Fibroblast of villous mesenchyme (primary cell): ENCODE measurements at regions not wholly inside any gene's neighbourhood (a gene's known extent, or its start where the extent isn't known, plus 50 kb on each side); places are given as distances from the start of the nearest gene placed in this dataset.

Source experiments
- DNase-seq: peaks from one replicate; pipeline ENCODE4 v3.0.0-alpha.2; 2010; ENCODE audit warnings: low read depth
- H3K4me3 ChIP-seq: 2 replicates; pipeline ENCODE4 v1.5.1; 2011; ENCODE audit warnings: low read depth, mild to moderate bottlenecking, low read length
- TF ChIP-seq, protein P1 (sequence below): IDR thresholded peaks from 2 replicates; pipeline ENCODE4 v1.5.1; 2012; ENCODE audit warnings: low read depth, mild to moderate bottlenecking, low read length; ENCODE audit not compliant: insufficient read depth

DNA sequence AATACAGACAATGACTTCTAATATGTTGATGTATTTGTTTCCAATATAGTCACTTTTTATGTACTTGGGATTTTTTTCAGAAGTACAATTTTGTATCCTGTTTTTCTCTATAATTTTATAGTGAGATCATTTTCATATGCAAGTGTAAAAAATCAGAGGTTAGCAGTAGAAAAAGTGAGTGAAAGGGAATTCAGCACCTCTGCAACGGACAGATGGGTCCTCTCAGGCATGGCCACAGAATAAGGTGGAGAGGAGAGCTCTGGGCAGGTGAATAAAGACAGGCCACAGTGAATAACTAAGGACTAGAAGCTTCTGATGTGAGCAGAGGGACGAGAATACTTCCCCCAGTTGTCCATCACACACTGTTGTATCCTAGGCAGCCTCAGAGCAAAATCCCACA is 210.1 kb upstream of the CNR1 start:
- DNase-seq, result no peak
- TF ChIP-seq, protein P1, sequence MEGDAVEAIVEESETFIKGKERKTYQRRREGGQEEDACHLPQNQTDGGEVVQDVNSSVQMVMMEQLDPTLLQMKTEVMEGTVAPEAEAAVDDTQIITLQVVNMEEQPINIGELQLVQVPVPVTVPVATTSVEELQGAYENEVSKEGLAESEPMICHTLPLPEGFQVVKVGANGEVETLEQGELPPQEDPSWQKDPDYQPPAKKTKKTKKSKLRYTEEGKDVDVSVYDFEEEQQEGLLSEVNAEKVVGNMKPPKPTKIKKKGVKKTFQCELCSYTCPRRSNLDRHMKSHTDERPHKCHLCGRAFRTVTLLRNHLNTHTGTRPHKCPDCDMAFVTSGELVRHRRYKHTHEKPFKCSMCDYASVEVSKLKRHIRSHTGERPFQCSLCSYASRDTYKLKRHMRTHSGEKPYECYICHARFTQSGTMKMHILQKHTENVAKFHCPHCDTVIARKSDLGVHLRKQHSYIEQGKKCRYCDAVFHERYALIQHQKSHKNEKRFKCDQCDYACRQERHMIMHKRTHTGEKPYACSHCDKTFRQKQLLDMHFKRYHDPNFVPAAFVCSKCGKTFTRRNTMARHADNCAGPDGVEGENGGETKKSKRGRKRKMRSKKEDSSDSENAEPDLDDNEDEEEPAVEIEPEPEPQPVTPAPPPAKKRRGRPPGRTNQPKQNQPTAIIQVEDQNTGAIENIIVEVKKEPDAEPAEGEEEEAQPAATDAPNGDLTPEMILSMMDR, result no peak

DNA sequence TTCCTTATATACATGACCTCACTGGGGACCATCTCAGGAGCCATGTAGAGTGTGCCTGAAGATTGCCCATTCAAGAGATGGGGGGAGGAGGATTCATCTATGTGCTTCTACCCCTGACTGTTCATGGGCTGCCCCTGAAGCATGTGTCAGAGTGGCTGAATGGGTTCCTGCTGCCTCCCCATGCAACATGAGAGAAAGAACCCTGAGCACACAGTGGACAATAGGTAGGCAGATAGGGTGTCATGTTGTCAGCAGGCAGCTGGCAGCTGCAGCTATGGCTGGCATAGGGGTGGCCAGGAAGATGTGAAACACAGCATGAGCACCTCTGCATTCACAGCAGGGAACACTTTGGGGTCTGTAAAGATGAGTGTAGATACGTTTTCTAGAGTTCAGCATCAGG is 208.4 kb upstream of the CNR1 start:
- H3K4me3 ChIP-seq, result no peak overlapping the region
- TF ChIP-seq, protein P1, result no peak
- DNase-seq, result no peak

More for the DNA sequence above, 210.1 kb upstream of the CNR1 start:
- no peak overlapping the region for H3K4me3 ChIP-seq

DNA sequence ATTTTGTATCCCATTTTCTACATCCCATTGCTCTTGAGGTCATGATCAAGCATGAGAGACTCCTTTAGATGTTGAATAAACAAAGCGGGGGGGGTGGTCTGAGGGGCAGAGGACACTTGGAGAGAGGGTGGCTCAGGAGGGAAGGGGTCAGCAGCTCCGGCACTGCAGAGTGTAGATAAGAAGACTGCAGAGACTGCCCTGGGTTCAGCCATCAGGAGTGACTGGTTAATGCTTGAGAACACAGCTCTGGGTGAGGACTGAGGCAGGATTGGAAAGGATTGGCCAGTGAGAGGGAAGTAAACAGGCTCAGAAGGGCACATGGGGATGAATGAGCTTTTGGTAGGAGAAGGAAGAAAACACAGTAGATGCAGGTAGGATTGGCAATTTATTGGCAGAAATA is 205.3 kb upstream of the CNR1 start:
- no peak overlapping the region for H3K4me3 ChIP-seq
- no peak for DNase-seq
- TF ChIP-seq, protein P1, result no peak

DNA sequence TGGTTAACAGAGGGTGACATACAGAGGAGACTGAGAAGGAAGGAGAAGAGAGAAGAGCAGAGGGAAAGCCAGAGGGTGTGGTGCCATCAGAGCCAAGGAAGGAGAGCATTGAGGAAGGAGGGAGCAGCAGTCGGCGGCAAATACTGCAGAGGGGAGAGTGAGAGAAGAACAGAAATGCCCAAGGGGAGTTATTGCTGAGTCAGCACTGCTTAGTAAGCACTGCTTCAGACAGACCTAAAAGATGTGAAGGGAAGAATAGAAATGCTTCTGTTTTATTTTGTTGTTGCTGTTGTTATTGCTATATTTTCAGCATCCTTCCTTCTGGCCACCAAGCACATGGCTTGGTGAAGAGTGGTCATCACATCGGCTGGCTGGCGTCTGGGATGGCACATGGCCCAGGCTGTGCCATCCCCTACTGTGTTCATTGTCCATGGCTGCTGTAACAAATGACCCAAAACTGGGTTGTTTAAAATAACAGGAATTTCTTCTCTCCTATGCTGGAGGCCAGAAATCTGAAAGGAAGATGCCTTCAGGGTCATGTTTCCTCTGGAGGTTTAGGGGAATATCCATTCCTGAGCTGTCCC is 204.1 kb upstream of the CNR1 start:
- TF ChIP-seq, protein P1, result no peak
- no peak overlapping the region for H3K4me3 ChIP-seq
- no peak for DNase-seq

DNA sequence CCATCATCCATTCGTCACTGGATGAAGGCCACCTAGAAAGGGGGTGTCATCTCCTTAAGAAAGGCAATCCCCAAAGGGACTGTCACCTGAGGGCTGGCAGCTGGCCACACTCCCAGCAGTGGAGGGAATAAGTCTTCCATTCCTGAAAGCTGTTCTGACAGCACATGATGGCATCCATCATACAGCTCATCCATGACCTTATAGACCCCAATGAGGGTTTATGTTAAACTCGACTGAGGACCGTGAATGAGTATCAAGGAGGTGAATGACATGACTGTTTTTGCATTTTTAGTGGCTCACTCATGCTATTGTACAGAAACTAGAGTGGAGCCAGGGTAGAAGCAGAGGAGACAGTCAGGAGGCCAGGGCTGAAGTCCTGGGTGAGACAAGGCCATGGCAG is 203.1 kb upstream of the CNR1 start:
- DNase-seq, result no peak
- no peak overlapping the region for H3K4me3 ChIP-seq
- TF ChIP-seq, protein P1, result no peak

DNA sequence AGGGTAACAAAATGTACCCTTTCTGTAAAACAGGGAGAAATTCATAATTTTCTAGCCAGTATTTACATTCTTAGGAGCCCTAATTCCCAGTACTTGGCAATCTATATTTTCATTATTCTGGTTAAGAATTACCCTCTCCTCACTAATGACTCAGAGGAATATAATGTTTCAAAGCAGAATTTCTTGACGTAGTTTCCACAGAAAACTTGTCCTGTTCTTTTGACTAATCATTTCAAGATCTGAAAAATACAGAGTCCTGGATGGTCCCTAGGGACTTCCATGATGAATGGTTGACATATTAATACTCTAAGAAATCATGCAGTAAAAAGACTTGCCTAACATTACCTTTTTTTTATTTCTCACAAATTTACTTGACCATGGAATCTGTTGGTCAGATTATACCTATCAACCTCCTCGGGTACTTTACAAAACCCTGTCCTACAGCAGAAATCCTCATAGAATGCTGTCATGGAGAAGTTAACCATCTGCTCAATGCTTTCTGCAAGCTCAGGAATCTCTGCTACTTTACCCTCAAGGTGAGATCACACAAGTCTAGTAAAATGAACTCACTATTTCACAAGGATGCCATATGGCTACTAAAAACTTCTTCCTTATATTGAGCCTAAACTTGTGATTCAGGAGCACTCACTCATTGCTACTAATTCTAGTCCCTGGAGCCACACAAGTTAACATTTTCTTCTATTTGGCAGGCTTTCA is 202.1 kb upstream of the CNR1 start:
- TF ChIP-seq, protein P1, result no peak
- DNase-seq, result peak; percentile 86
- no peak overlapping the region for H3K4me3 ChIP-seq

DNA sequence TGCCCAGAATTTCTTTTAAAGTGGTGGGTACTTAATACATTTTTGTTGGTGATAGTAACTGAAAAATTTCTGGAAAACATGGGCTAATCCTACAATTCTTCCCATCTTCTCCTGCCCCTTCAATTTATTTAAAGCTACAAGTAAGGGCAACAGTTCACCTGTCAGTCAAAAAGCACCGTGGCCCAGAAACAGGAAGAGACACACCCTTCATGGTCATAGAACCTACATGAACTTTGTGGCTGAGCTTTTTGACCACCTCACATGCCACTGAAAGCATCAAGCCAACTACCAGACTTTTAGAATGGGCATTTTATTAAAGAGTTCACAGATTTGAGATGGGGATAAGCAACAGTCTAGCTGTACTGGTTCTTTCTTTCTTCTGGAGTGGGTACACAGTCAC is 201.1 kb upstream of the CNR1 start:
- H3K4me3 ChIP-seq, result no peak overlapping the region
- DNase-seq, result no peak
- TF ChIP-seq, protein P1, result no peak
